GM18498 (cell line): ENCODE measurements at regions not wholly inside any gene's neighbourhood (a gene's known extent, or its start where the extent isn't known, plus 50 kb on each side); places are given as distances from the start of the nearest gene placed in this dataset.

ENCODE experiments used
- ATAC-seq: cut with Tn5 transposase; IDR thresholded peaks from one replicate; pipeline ENCODE4 v1.9.1; 2021; ENCODE audit warnings: mild to moderate bottlenecking, moderate library complexity; ENCODE audit not compliant: unreplicated experiment

DNA sequence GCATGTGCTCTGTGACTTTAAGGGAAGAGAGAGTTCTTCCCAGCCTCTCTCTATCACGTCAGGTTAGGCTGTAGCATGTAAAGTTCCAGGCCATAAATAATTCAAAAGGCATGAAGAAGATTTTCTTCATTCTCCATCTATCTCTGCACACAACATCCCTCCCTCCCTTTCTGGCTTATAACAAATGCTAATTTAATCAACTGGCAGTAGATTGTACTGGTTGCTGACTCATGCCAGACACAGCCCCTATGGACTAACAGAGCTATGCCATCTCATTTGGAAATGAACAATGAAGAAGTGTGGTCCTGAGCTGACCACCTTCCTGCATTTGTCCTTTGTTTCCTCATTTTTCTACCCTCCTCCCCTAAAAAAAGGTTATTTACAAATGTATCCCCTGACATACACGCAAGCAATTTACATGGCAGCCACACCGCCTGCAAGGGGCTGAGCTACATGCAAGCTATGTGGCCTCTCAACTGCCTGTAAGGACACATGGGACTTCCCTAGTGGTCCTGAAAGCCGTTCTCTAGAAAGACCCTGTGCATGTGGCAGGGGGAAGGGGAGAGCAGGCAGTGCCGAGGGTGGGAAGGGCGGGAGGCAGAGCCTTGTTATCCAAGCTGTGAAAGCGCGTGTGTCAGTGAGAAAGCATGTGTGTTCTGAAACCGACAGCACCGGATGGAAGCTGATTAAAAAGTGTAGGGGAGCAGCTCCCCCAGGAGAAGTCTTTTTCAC, 90.9 kb upstream of the KLF7 start:
- ATAC-seq: no peak

DNA sequence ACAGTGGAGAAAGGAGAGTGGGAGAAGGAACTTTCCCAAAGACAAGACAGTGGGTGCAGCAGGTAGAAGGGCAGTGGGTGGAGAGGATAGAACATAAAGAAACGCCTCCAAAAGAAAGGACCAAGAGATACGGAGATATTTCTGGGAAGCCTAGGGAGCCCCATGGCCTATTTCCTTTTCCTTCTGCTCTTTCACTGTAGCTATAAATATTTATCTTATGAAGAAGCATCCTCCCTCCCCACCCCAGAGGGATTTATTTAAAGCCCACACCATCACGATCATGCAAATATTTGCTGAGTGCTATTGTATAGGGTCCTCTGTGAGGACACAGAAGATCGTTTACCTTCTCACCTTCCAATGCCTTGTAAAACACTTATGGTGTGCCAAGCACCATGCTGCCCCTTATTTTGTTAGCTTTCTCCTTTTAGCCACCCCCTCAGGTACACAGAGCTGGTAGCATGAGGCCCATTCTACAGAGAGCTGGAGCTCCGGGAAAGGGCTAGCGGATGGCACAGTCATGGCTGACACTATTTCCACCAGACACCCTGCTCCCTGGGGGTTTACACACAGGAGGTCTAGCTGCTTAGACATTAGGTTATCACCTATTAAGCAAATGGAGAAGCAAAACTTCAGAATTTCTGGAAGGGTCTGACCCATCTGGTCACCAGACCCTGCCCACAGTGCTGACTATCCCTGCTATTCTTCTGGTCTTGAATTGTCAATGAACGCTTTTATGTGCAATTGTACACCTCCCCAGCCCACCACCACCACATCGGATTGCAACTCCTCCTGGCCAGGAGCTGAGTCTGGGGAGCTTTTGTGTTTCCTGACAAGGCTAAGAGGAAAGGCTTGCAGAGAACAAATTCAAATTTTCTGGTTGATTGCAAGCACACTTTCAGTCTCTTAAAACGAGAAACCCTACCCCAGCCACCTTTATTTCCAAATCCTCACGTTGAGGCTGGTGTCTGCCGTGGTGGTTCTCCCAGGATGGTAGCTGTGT, 91.8 kb upstream of the KLF7 start:
- no peak for ATAC-seq

DNA sequence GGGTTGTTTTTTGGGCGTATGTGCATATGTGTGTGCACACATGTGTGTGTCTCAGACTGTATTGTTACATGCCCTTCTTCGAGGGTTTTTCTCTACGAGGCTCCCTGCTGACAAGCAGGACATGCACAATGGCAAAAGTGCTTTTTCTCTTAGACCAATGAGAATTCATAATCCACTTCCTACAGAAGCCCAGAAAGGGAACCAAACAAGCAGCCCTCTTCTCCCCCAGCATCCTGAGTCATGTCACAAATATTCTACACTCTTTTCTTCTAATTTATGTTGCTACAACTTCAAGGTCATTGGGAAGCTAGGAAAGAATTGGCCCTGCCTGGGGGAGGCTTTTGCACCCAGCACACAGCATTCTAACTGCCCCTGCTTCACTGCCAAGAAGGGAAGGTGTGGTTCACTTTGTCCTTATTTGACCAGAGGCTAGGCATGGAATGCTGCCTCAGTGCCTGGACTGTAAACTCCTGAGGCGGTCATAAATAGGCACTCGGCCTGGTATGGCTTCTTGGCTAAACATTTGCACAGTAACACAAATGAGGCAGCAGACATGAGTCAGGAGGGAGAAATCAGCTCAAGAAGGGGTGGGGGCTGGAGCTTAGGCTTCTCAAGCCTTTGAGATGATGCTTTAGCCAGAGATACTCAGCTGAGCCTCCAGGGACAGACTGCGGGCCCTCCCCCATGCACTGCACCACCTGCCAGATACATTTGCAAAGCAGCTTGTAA, 92.7 kb upstream of the KLF7 start:
- no peak for ATAC-seq

GRCh38 chr2:207260021-207260420, 94.3 kb upstream of the KLF7 start:
- no peak for ATAC-seq

DNA sequence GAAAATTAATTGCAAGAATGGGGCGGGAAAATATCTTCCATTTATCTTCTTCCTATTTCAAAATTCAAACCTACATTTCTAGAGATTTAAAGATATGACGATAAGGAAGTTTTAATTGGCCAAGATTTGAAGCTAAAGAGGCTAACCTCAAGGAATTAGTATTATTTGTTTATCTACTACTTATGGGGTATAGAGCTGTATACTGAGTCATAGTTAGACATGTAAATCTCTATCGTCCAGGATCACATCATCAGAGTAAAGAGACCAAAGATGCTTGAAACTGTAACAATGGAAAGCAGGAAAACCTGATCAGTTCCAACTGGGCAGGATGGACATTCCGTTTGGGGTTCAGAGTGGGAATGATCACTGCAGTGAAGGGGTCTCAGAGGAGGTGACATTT, 95.2 kb upstream of the KLF7 start:
- no peak for ATAC-seq

DNA sequence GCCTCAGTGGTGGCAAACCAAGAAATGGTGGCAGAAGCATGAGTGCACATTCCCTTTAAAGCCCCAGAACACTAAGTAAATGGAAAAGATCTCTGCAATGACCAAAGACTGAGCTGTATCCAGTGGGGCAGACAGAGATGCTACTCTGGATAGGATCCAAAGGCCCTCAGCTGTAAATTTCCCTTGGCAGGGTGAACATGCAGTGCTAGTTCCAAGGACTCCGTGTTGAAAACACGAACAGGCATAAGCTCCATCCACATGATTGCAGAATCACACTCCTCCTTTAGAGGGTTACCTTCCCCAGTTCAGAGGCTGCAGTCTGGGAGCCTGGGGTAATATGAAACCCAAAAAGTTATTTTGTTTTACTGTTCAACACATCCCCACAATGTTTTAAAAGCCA, 98.6 kb upstream of the KLF7 start:
- no peak for ATAC-seq

DNA sequence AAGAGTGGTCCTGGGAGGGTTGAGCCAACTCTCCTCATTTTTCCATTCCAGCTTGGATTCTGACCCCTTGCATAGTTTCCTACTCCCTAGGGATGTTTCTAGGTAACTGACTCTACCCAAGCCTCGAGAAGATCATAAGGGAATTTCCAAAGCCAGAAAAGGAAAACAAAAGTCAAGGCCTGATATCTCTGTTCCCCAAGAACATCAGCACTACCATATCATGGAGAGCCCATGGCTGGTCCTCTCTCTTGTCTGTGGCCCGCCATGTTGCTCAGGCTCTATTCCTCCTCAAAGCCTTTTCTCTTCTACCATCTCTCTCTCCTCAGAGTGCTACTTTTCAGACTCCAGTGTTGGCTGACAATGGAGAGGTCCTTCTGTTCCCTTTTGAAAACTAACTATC, 99.6 kb upstream of the KLF7 start:
- no peak for ATAC-seq

- no peak for ATAC-seq
These were observed 100.1 kb upstream of the KLF7 start for GRCh38 chr2:207265869-207266268.

DNA sequence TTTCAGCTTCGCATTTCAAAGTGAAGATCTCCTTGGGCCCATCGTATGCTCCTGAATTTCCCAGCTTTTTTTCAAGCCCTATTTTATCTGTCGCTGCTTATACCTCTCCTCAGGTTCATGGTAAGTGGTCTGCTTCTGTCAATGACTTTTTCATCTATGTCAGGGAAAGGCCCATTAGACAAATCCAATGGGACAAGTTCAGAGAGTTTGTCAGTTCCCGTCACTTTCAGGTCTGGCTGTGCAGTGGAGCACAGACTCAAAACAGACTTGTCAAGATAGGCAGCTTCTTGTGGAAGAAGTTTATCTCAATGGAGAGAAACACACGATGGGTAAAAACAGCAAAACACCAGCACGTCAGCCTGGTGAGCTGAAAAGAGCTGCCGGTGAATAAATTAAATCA, 100.9 kb upstream of the KLF7 start:
- no peak for ATAC-seq

GRCh38 chr2:207269038-207269437, 103.3 kb upstream of the KLF7 start:
- no peak for ATAC-seq

DNA sequence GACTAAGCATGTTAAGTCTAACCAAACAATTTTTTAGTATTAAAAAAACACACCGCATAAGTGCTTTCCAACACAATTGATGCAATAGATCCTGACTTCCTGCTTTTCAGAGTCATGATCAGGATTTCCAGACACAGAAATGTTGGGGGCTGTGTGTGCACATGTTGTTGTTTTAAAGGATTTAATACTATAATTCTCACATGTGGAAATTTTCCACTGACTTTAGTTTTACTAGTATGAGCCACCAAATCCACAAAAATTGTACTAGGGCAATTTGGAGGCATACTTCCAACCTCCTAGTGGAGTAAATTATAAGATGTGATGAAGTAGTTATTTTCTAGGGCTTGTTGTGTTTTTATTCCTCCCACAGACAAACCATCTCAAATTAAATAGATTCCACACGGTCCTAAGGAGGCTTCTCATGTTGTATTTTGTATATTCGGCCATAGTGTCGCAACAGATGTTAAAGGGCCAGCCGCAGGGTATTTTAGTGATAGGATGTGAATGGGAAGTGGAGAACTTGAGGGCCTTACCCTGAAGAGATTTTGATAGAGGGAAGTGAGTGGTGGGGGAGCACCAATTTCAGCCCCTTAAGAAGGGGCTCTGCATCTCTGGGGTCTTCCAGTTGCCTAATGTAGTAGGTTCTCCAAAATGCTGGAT, 108.9 kb upstream of the KLF7 start:
- ATAC-seq: no peak

DNA sequence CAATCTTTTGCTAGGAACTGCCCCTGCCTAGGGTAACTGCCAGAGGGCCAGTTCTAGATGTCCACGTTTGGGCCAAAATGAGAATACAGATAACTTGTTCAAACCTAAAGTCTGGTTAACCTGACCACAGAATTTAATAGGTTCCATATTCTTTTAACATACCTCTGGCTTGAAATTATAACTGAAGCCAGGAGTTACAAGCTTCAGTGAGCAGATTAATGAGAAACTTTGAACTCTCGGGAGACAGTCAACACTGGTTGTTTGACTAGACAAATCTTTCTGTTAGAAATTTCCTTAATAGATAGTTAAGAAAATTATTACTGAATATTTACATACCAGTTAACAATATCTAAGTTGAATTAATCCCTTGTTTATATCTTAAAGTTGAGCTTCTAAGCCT, 110.0 kb upstream of the KLF7 start:
- no peak for ATAC-seq

DNA sequence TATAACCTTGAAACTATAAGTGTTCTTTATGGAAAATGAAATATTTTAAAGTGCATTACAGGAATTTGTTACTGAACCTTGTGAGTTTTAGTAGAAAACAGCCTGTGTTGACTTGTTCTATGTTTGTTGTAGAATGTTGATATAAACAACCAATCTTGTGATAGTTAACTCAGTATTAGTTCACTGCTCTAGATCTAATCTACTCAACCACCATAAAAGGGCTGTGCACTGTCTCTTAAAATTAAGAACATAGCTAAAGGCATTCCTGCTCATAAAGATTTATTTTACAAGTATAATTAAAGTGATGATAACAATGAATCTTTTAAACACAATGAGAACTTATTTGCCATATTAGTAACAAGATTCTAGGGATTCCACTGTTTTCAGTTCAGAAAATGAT, 110.5 kb upstream of the KLF7 start:
- no peak for ATAC-seq

DNA sequence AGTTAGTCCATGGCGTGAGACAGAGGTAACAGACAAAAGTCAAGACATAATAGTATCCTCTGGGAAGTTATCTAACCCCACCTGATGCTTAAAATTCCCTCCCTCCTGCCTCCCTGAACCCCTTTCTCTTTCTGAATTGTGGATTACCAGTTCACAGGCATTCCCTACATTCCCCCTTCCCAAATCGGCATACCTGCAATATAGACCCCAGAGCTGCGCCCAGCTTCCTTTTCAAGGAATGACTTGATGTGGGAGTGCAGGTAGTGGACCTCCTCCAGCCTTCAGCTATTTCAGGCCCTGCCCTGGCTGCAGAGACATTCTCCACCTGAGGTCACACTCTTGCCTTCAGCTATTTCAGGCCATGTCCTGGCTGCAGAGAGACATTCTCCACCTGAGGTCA, 111.1 kb upstream of the KLF7 start:
- no peak for ATAC-seq

DNA sequence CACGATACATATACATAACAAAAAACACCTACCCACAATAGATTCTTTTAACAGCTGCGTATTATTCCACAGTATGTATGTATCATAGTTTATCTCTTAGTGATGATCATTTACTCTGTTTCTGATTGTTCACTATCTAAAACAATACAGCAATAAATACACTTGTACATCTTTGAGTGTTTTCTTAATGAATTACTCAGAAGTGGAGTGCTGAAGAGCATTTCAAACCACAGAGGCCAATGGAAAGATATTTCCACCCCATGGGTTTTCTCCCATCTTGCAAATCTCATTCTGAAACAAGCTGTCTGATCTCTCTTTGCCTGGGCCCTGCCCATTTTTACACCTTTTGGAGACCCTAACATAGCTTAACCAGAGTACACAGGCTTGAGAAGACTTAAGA, 113.8 kb upstream of the KLF7 start:
- no peak for ATAC-seq

- no peak for ATAC-seq
These were observed 115.7 kb upstream of the KLF7 start for GRCh38 chr2:207281436-207281835.

GRCh38 chr2:207282916-207283315, 117.2 kb upstream of the KLF7 start:
- ATAC-seq: peak; percentile 39

DNA sequence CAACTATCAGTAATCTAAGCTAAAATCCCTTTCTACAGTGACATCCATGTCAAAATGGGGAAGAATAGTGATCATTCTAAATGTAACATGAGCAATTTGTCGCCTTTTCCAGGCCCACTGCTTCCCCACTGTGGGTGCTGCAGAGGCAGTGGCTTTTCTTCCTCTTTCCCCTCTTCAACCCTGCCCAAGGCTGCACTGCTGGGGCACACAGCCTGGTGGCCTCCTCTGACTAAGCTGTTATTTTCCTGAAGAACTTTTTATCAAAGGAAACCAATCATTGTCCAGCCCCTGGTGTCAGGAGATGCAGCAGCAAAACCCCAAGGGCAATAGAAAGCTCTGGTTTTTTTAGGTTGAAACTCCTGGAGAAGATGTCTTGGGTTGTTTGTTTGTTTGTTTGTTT, 117.6 kb upstream of the KLF7 start:
- peak; percentile 44 for ATAC-seq

GRCh38 chr2:207284556-207285472, 119.1 kb upstream of the KLF7 start:
- no peak for ATAC-seq

- ATAC-seq: no peak
These were observed 119.7 kb upstream of the KLF7 start for GRCh38 chr2:207285473-207285815.
